HCT116 (cell line): ENCODE measurements at regions not wholly inside any gene's neighbourhood (a gene's known extent, or its start where the extent isn't known, plus 50 kb on each side); places are given as distances from the start of the nearest gene placed in this dataset.

ENCODE experiments used
- ATAC-seq: fragments of 200-7000 bp; cut with Tn5 transposase; 2 replicates; pipeline ENCODE4 v1.9.1; 2020; ENCODE audit warnings: mild to moderate bottlenecking, moderate library complexity
- BruUV-seq: library from RNA; stranded (reverse); fragments of 400-500 nt; replicated peaks from 2 replicates; lab custom pipeline; 2021; lab: Mats Ljungman, UMichigan
- CTCF ChIA-PET: fragments of 300-600 bp; sonication (Branson Sonifier 250); formaldehyde crosslinking; loops from one replicate; lab custom pipeline; 2021; ENCODE audit warnings: antibody characterized with exemption; lab: Charles Lee
- POLR2A ChIA-PET: fragments of 300-600, 350-600 bp; sonication (Branson Sonifier 250); formaldehyde crosslinking; loops from one replicate; lab custom pipeline; 2021; ENCODE audit warnings: antibody characterized with exemption; lab: Charles Lee
- RAD21 ChIA-PET, 2 experiments: fragments of 300-600 bp; sonication (Branson Sonifier 250); formaldehyde crosslinking; loops; one replicate each; lab custom pipeline; 2023; ENCODE audit warnings: low total read pairs in 2 of 2; ENCODE audit not compliant: uncharacterized antibody in 2 of 2, unreplicated experiment in 2 of 2, low non-redundant PET in 1 of 2; lab: Charles Lee
- DNase-seq: peaks from one replicate; pipeline ENCODE4 v3.0.0-alpha.2; 2010; ENCODE audit warnings: low read depth, low spot score
- H2AFZ ChIP-seq: fragments of 200-600 bp; shearing (Covaris generic), sonication (generic); 2 replicates; pipeline ENCODE4 v1.6.1; 2017; ENCODE audit warnings: low read depth, mixed run types, mixed read lengths, antibody characterized with exemption, low read length; ENCODE audit not compliant: poor library complexity, severe bottlenecking
- H3K27ac ChIP-seq: 2 replicates; pipeline ENCODE4 v1.5.1; 2012; ENCODE audit warnings: low read depth, low read length
- H3K27me3 ChIP-seq: fragments of 200-600 bp; sonication (generic); 2 replicates; pipeline ENCODE4 v1.6.1; 2016; ENCODE audit warnings: mixed run types, low read length, mixed read lengths; ENCODE audit not compliant: insufficient read depth
- H3K36me3 ChIP-seq, 2 experiments: fragments of 200-500 bp in 1 of 2; fragments of 200-600 bp in 1 of 2; sonication (Bioruptor generic) in 1 of 2; sonication (generic) in 1 of 2; 2 replicates each; pipeline versions ENCODE4 v1.5.1 to v1.6.1; 2014 to 2016; ENCODE audit warnings: low read length in 2 of 2, inconsistent platforms in 1 of 2, mixed read lengths in 1 of 2, mixed run types in 1 of 2; ENCODE audit not compliant: insufficient read depth in 2 of 2, control insufficient read depth in 1 of 2
- H3K4me1 ChIP-seq, 2 experiments: fragments of 200-600 bp in 1 of 2; sonication (generic) in 1 of 2; 2 replicates each; pipeline versions ENCODE4 v1.5.1 to v1.6.1; 2012 to 2017; ENCODE audit warnings: low read length in 2 of 2, inconsistent platforms in 1 of 2, mild to moderate bottlenecking in 1 of 2, mixed read lengths in 1 of 2, mixed run types in 1 of 2, moderate library complexity in 1 of 2; ENCODE audit not compliant: insufficient read depth in 2 of 2, control insufficient read depth in 1 of 2
- H3K4me2 ChIP-seq: fragments of 200-600 bp; sonication (generic); 2 replicates; pipeline ENCODE4 v1.6.1; 2017; ENCODE audit warnings: mixed run types, low read length, mixed read lengths
- H3K4me3 ChIP-seq, 2 experiments: fragments of 200-600 bp in 1 of 2; sonication (generic) in 1 of 2; replicated peaks in 1 of 2; 2 replicates each; pipeline ENCODE4 v1.5.1; 2011 to 2016; ENCODE audit warnings: low read length in 2 of 2, control low read depth in 1 of 2, low read depth in 1 of 2, mild to moderate bottlenecking in 1 of 2, mixed read lengths in 1 of 2, mixed run types in 1 of 2
- H3K79me2 ChIP-seq: fragments of 200-600 bp; sonication (generic); 2 replicates; pipeline ENCODE4 v1.6.1; 2017; ENCODE audit warnings: mild to moderate bottlenecking, mixed run types, low read length, moderate library complexity, mixed read lengths; ENCODE audit not compliant: insufficient read depth
- H3K9ac ChIP-seq: fragments of 200-600 bp; sonication (generic); 2 replicates; pipeline ENCODE4 v1.6.1; 2016; ENCODE audit warnings: low read length, mixed read lengths
- H3K9me2 ChIP-seq: fragments of 200-600 bp; sonication (generic), shearing (Covaris generic); 2 replicates; pipeline ENCODE4 v1.6.1; 2017; ENCODE audit warnings: mixed run types, mild to moderate bottlenecking, moderate library complexity; ENCODE audit not compliant: insufficient read depth
- H3K9me3 ChIP-seq, 2 experiments: fragments of 200-500 bp in 1 of 2; fragments of 200-600 bp in 1 of 2; sonication (Bioruptor generic) in 1 of 2; sonication (generic) in 1 of 2; 2 replicates each; pipeline ENCODE4 v1.6.1; 2014 to 2017; ENCODE audit warnings: low read length in 2 of 2, mixed read lengths in 2 of 2, inconsistent platforms in 1 of 2, low read depth in 1 of 2, mild to moderate bottlenecking in 1 of 2, mixed run types in 1 of 2, moderate library complexity in 1 of 2; ENCODE audit not compliant: control insufficient read depth in 1 of 2, insufficient read depth in 1 of 2
- H4K20me1 ChIP-seq: fragments of 200-600 bp; sonication (generic), shearing (Covaris generic); 2 replicates; pipeline ENCODE4 v1.6.1; 2017; ENCODE audit warnings: mixed run types, mild to moderate bottlenecking, moderate library complexity; ENCODE audit not compliant: insufficient read depth
- CBX3 ChIP-seq: IDR thresholded peaks from 2 replicates; pipeline ENCODE4 v1.6.1; 2012; ENCODE audit warnings: low read depth
- CEBPB ChIP-seq: IDR thresholded peaks from 2 replicates; pipeline ENCODE4 v1.6.1; 2012; ENCODE audit warnings: low read depth
- EZH2 ChIP-seq: fragments of 200-600 bp; sonication (generic); IDR thresholded peaks from 2 replicates; pipeline ENCODE4 v1.6.1; 2017; ENCODE audit warnings: antibody characterized with exemption, mixed run types
- FOSL1 ChIP-seq: IDR thresholded peaks from 2 replicates; pipeline ENCODE4 v1.6.1; 2012; ENCODE audit warnings: low read depth
- POLR2AphosphoS5 ChIP-seq: IDR thresholded peaks from 2 replicates; pipeline ENCODE4 v1.6.1; 2011; ENCODE audit warnings: mild to moderate bottlenecking, low read depth, low read length, moderate library complexity
- SIN3A ChIP-seq: IDR thresholded peaks from 2 replicates; pipeline ENCODE4 v1.6.1; 2012; ENCODE audit warnings: low read depth
- SP1 ChIP-seq: IDR thresholded peaks from 2 replicates; pipeline ENCODE4 v1.6.1; 2012; ENCODE audit warnings: low read depth
- SRF ChIP-seq: IDR thresholded peaks from 2 replicates; pipeline ENCODE4 v1.6.1; 2012; ENCODE audit warnings: low read depth
- TCF7L2 ChIP-seq: IDR thresholded peaks from 2 replicates; pipeline ENCODE4 v1.7.0; 2011; ENCODE audit warnings: borderline replicate concordance, inconsistent platforms; ENCODE audit not compliant: insufficient read depth, insufficient read length; ENCODE audit errors: extremely low read depth
- ZFX ChIP-seq: fragments of 450-650 bp; IDR thresholded peaks from 2 replicates; pipeline ENCODE4 v1.6.1; 2017
- ZNF274 ChIP-seq: fragments of 200-500 bp; sonication (Bioruptor generic); IDR thresholded peaks from 2 replicates; pipeline ENCODE4 v1.6.1; 2014; ENCODE audit warnings: mild to moderate bottlenecking, low read depth, low read length, inconsistent platforms
- intact Hi-C: fragments of 100-400 bp; cut with micrococcal nuclease; formaldehyde crosslinking; loops from 2 replicates; pipeline ENCODE4 v1.10.0; 2022
- TF ChIP-seq, protein P1 (sequence below): IDR thresholded peaks from 2 replicates; pipeline ENCODE4 v1.6.1; 2012
- TF ChIP-seq, protein P2 (sequence below): IDR thresholded peaks from 2 replicates; pipeline ENCODE4 v1.6.1; 2012
- TF ChIP-seq, protein P3 (sequence below), 3 experiments: fragments of 200-600 bp in 1 of 3; sonication (generic) in 1 of 3; IDR thresholded peaks in 2 of 3; conservative IDR thresholded peaks in 1 of 3; 2 replicates each; pipeline ENCODE4 v1.5.1; 2012 to 2017; ENCODE audit warnings: low read depth in 2 of 3, low read length in 2 of 3, antibody characterized with exemption in 1 of 3, borderline replicate concordance in 1 of 3, control low read depth in 1 of 3, mild to moderate bottlenecking in 1 of 3, mixed read lengths in 1 of 3, mixed run types in 1 of 3, moderate library complexity in 1 of 3; ENCODE audit not compliant: insufficient read depth in 1 of 3
- TF ChIP-seq, protein P4 (sequence below): IDR thresholded peaks from 2 replicates; pipeline ENCODE4 v1.6.1; 2012; ENCODE audit warnings: low read depth
- TF ChIP-seq, protein P5 (sequence below): IDR thresholded peaks from 2 replicates; pipeline ENCODE4 v1.6.1; 2011; ENCODE audit warnings: mild to moderate bottlenecking, low read length, moderate library complexity; ENCODE audit not compliant: insufficient replicate concordance; ENCODE audit errors: extremely low read depth

DNA sequence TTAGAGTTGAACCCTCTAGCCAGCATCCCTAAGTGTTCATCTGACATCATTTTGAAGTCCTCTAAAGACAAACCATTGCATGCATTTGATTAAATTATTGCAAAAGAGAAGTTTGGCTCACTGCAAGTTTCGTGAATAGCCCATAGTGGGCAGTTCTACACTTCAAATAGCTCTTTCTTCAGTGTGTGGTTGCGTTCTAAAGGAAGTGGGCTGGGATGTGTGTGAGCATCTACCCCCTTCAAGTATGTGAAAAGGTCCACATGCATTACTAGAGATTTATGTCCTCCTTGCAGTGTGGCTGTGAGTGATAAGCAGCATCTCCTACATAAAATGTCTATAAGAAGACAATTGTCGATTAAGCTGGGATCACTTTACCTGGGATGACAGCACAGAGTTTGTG is 54.6 kb downstream of the SST start (continued):
- TF ChIP-seq, protein P1, sequence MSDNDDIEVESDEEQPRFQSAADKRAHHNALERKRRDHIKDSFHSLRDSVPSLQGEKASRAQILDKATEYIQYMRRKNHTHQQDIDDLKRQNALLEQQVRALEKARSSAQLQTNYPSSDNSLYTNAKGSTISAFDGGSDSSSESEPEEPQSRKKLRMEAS, result no peak
- TF ChIP-seq, protein P2, sequence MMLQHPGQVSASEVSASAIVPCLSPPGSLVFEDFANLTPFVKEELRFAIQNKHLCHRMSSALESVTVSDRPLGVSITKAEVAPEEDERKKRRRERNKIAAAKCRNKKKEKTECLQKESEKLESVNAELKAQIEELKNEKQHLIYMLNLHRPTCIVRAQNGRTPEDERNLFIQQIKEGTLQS, result no peak
- no peak for TF ChIP-seq CEBPB
- no peak for TF ChIP-seq CBX3
- no peak for TF ChIP-seq SP1
- TF ChIP-seq FOSL1, result no peak
- no peak for TF ChIP-seq SRF

DNA sequence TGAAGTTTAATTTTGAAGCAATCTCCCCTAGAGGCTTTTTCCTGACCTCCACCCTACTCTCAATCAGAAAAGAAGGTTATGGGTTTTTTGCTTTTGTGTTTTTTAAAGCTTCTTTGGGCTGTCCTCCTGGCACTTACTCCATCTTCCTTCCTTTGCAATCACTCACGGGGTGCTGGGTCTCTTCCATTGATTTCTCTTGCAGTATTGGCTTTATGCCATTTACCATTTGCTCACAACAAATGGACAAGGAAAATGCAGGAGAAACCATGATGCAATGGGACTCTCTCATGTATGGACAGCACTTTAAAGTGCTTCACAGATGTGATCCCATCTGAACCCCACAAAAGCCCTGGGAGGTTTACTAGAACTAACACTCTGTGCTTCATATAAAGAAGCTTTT is 57.5 kb downstream of the SST start:
- Histone ChIP-seq H3K9me3 (no peaks in the 10 kb centered on the region), H3K27ac (no peak overlapping the region), H2AFZ (no peak overlapping the region), H3K9me2 (no peaks in the 10 kb centered on the region), H3K4me3 (no peak overlapping the region), H4K20me1 (no peaks in the 10 kb centered on the region), H3K27me3 (peaks cover 52% of the 10 kb centered on the region; the same call in 1 of the 2 replicates), H3K4me1 (no peaks in the 10 kb centered on the region)
- intact Hi-C loops, result no loop called here
- no peak for DNase-seq
- BruUV-seq, result no TSS peak
- CTCF ChIA-PET, result no interaction called here
- POLR2A ChIA-PET, result no interaction called here
- TF ChIP-seq EZH2 (no peak), TCF7L2 (no peak), ZNF274 (no peak), CBX3 (no peak), SRF (no peak), SIN3A (no peak), ZFX (no peak), POLR2AphosphoS5 (no peak), FOSL1 (no peak), CEBPB (no peak)
- TF ChIP-seq, protein P3, sequence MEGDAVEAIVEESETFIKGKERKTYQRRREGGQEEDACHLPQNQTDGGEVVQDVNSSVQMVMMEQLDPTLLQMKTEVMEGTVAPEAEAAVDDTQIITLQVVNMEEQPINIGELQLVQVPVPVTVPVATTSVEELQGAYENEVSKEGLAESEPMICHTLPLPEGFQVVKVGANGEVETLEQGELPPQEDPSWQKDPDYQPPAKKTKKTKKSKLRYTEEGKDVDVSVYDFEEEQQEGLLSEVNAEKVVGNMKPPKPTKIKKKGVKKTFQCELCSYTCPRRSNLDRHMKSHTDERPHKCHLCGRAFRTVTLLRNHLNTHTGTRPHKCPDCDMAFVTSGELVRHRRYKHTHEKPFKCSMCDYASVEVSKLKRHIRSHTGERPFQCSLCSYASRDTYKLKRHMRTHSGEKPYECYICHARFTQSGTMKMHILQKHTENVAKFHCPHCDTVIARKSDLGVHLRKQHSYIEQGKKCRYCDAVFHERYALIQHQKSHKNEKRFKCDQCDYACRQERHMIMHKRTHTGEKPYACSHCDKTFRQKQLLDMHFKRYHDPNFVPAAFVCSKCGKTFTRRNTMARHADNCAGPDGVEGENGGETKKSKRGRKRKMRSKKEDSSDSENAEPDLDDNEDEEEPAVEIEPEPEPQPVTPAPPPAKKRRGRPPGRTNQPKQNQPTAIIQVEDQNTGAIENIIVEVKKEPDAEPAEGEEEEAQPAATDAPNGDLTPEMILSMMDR (IDR thresholded peaks at IDR 0.05 in 2 of 3, conservative IDR thresholded peaks at IDR 0.05 in 1 of 3; ENCODE audit: borderline replicate concordance in 1 of 3, insufficient read depth in 1 of 3, low read depth in 2 of 3, low read length in 2 of 3), result no peak
- TF ChIP-seq, protein P4, sequence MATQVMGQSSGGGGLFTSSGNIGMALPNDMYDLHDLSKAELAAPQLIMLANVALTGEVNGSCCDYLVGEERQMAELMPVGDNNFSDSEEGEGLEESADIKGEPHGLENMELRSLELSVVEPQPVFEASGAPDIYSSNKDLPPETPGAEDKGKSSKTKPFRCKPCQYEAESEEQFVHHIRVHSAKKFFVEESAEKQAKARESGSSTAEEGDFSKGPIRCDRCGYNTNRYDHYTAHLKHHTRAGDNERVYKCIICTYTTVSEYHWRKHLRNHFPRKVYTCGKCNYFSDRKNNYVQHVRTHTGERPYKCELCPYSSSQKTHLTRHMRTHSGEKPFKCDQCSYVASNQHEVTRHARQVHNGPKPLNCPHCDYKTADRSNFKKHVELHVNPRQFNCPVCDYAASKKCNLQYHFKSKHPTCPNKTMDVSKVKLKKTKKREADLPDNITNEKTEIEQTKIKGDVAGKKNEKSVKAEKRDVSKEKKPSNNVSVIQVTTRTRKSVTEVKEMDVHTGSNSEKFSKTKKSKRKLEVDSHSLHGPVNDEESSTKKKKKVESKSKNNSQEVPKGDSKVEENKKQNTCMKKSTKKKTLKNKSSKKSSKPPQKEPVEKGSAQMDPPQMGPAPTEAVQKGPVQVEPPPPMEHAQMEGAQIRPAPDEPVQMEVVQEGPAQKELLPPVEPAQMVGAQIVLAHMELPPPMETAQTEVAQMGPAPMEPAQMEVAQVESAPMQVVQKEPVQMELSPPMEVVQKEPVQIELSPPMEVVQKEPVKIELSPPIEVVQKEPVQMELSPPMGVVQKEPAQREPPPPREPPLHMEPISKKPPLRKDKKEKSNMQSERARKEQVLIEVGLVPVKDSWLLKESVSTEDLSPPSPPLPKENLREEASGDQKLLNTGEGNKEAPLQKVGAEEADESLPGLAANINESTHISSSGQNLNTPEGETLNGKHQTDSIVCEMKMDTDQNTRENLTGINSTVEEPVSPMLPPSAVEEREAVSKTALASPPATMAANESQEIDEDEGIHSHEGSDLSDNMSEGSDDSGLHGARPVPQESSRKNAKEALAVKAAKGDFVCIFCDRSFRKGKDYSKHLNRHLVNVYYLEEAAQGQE, result no peak
- TF ChIP-seq, protein P5, sequence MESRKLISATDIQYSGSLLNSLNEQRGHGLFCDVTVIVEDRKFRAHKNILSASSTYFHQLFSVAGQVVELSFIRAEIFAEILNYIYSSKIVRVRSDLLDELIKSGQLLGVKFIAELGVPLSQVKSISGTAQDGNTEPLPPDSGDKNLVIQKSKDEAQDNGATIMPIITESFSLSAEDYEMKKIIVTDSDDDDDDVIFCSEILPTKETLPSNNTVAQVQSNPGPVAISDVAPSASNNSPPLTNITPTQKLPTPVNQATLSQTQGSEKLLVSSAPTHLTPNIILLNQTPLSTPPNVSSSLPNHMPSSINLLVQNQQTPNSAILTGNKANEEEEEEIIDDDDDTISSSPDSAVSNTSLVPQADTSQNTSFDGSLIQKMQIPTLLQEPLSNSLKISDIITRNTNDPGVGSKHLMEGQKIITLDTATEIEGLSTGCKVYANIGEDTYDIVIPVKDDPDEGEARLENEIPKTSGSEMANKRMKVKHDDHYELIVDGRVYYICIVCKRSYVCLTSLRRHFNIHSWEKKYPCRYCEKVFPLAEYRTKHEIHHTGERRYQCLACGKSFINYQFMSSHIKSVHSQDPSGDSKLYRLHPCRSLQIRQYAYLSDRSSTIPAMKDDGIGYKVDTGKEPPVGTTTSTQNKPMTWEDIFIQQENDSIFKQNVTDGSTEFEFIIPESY, result no peak
- TF ChIP-seq, protein P1, result no peak
- TF ChIP-seq, all 23 proteins: peak for 0
- H3K4me2 ChIP-seq, result no peak overlapping the region
- H3K36me3 ChIP-seq, result no peaks in the 10 kb centered on the region
- no peaks in the 10 kb centered on the region for H3K79me2 ChIP-seq
- no peak for ATAC-seq
- H3K9ac ChIP-seq, result no peak overlapping the region
- RAD21 ChIA-PET, result no interaction called here
